GM21619 (cell line): ENCODE measurements at regions not wholly inside any gene's neighbourhood (a gene's known extent, or its start where the extent isn't known, plus 50 kb on each side); places are given as distances from the start of the nearest gene placed in this dataset.
"Not testable (repeated sequence)": the region's sequence is repeated elsewhere in the genome, so short reads cannot be mapped to it uniquely, and the experiment has no call there.

ENCODE experiments used
- ATAC-seq: cut with Tn5 transposase; IDR thresholded peaks from one replicate; pipeline ENCODE4 v1.9.1; 2021; ENCODE audit not compliant: unreplicated experiment

DNA sequence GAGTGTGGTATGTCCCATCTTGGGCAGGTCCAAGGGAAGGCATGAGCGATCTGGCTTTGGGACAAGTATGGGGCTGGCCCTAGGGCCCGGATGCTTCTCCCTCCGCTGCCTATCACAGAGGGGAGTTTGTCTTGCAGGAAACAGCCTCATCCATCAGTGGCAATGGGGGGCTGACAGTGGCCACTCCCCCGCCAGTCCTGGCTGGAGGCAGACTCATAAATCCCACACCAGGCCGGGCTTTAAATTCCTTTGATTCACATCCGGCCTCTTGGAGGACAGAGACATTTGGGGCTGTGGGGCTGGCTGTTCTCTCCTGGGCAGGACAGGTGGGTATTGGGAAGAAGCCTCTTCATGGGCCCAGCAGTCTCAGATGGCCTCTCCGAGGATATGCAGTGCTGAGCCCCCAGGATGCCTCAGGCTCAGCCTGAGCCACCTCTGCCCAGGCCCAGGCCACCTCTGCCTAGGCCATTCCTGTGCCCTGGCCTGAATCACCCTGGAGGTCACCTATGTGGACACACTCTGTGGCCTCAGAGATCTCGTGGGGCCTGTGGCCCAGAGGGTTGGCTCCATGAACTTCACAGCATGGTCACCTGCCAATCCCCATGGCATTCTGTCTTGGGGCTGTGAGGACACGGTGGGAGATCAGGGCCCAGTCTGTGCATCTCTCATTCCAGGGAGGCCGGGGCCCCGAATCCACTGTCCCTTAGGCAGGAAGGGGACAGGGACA, 84.2 kb upstream of the GOLGA6L4 start:
- no peak for ATAC-seq

DNA sequence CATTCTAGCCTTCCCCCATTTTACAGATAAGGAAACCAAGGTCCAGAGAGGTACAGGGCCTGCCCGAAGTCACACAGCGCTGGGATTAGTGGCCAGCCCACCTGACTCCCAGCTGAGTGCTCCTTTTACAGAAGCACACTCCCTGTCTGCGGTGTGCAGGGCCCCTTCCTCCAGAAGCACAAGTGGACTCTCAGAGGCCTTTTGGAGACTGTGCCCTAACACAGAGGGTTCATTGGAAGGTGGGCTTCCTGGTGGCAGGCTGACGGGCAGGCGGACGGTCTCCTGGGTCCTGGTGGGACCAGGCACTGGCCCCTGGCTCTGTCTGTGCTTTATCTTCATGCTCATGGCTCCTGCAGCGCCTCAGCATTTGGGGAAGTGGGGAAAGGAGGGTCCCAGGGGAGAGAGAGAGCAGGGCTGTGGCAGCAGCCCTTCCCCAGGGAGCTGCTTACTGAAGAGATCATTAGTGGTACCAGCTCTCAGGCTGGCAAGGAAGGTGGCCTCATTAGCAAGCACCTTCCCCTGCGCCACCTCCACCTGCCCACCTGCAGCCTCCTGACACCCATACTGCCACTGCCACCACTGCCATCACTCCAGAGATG, 83.1 kb upstream of the GOLGA6L4 start:
- ATAC-seq, result not testable (repeated sequence)

DNA sequence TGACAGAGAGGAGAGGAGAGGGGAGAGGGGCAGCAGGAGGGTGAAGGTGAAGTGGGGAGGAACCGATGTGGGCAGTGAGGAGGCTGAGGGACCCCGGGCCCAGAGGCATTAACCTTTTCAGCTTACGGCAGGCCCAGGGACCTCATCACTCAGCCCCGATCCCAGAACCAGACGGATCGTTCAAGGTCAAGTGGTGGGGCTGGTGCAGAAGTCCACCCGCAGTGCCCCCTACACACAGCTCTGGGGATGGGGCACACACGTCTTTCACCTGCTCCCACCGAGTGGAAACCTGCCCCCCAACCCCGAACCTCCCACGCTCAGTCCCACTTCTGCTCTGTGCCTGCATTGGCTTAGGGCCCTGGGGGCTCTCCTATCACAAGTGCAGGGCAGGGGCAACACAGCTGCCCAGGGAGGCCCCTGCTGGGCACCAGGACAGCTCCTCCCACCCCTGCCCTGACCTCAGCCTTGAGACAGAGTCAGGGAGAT, 81.9 kb upstream of the GOLGA6L4 start:
- ATAC-seq, result not testable (repeated sequence)

DNA sequence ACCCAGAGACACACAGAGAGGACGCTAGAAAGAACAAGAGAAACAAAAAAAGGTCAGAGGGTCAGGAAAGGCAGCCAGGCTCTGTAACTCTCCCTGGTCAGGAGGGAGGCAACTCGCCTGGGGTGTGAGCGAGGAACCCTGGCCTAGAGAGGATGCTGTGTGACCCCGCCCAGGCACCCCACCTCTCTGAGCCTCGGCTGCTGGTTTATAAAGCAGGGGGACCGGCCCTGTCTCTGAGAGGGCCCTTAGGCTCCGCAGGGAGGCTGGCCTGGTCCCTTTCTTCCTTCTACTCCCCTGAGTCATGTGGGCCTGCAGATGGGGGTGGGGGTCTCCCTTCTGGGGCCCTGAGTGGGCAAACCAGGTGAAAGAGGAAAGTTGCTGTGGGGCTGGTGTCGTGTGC, 81.3 kb upstream of the GOLGA6L4 start:
- ATAC-seq, result not testable (repeated sequence)

DNA sequence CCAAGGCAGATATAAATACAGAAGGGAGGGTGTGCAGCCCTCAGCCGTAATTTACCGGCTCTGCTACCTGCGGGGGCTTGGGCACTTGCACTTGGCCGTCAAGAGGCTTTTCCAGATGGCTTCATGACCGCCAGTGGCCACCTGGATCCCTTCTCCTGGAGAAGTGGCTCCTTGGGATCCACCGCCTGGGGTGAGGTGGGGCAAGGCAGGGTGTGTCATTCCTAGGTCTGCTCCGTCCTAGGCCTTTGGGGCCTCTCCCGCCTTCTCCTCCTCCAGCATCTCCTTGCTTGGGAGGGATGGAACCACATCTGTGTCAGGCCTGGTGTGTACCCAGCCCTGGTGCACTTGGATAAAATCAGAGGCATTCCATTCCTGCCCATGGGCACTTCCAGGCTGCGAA, 80.8 kb upstream of the GOLGA6L4 start:
- not testable (repeated sequence) for ATAC-seq

DNA sequence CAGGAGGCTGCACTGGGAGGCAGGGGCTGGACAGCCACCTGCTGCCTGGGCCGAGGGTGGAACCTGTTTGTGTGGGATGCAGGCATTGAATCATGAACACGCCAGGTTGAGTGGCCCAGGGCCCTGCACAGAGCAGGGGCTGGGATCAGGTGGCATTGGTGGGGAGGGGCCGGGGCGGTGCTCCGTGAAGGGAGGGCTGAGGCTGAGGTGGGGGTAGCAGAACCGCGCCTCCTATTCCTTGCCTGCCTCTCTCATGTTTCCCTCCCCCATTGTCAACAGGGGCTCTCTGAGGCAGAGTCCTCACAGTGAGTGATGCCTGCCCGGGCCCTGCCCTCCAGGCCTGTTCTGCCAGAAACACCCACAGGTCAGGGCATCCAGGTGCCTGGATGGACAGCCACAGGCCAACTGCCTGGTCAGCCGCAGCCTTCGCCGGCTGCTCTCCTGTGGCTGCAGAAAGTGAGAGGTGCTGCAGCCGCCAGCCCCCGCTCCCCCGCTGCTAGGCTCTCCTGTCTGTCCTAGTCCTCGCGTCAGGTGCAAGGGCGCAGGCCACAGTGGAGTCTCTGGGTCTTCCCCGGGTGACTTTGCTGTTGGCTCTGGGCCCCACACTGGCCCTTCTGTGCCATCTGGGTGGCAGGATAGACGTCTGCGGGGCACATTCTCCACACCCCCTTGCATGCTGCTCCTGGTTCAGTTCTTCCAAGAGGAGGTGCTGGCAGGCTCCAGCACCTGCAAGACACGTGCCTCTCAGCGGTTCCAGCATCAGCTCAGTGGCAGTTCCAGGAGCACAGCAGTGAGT, 79.6 kb upstream of the GOLGA6L4 start:
- ATAC-seq, result not testable (repeated sequence)

DNA sequence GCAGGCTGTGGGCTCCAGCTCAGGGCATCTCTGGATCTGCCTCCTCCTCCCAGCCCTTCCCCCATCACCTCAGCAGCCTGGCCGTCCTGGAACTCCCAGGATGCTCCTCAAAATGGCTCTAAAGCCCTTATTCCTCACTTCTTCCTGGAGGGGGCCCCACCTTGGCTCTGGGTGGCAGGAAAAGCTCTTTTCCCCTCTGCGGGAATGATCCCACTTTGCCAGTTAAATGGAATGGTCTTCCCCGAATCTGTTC, 79.1 kb upstream of the GOLGA6L4 start:
- not testable (repeated sequence) for ATAC-seq

DNA sequence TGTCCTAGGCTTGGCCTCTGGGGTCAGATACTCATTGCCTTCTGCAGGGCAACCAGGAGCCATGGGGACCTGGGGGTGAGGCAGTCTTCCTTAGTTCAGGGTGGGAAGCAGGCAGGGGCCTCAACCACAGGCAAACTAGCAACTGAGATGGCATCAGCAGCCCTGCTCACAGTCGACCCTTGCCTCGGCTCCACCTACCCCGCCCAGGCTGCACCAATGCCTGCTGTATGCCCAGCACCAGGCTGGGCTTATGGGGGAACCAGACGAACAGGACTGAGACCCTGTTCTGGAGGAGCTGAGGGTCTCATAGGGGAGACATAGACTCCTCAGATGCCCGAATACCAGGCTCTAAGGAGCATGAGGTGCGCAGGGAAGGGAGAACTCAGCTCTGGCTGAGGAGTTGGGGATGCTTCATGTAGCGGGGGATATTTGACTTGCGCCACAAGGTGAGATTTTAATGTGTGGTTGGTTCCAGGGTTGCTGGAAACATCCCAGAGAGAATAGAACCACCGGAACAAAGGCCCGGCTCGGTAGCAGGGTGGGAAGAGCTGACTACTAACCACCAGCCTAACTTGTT, 78.4 kb upstream of the GOLGA6L4 start:
- ATAC-seq, result not testable (repeated sequence)

DNA sequence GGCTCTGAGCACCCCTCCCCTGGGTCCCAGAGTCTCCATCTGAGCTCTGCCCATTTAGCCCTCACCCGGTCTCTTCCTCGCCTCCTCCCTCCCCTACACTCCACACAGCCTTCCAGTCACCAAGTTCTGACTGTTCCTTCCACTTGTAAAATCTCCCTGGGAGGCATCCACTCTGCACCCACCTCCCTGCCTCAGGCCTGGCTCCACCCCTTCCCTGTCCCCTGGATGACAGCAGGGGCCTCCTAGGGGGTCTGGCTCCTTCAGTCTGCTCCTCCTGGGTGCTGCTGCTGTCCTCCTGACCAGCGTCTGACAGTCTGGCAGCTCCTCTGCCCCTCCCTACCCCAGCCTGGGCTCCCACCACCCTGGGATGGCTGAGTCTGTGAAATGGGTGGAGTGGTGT, 77.7 kb upstream of the GOLGA6L4 start:
- not testable (repeated sequence) for ATAC-seq

DNA sequence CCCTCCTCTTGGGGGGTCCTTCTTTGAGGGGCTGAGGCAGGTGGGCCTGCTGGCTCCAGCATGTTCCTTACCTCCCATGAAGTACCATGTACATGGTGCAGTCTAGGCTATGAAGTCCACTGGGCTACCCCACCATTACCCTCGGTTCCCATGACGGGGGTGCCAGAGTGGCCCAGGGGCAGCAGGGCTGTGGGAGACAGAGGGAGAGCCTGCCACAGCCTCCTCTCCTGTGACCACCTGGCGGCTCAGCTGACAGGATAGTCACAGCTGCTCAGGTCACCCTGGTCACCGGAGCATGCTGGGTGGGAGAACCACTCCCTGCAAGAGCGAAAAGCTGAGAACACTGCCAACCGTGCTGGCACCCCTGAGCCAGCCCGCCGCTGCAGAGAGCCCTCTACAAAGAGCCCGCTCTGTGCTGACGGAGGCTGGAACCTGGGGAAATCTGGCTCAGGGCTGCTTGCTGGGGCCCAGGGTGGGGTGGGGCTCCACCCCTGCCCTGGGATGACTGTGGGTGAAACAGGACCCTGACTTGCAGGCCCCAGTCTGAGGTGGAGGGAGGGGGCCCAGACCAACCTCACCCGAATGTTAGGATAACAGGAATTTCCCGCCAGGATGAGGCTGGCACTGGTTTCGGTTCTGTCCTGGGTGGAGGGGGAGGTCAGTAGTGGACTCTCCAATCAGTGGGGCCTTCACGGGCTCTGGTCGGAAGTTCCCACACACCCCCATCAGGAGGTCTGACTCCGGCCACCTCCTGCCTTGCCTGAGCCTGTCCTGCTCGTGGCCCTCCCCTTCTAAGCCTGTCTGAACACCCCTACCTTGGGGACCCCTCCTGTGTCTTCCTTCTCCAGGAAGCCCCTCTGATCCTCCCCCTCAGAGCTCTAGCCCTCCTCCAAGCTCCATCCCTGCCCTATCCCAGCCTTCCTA, 76.0 kb upstream of the GOLGA6L4 start:
- ATAC-seq, result not testable (repeated sequence)

DNA sequence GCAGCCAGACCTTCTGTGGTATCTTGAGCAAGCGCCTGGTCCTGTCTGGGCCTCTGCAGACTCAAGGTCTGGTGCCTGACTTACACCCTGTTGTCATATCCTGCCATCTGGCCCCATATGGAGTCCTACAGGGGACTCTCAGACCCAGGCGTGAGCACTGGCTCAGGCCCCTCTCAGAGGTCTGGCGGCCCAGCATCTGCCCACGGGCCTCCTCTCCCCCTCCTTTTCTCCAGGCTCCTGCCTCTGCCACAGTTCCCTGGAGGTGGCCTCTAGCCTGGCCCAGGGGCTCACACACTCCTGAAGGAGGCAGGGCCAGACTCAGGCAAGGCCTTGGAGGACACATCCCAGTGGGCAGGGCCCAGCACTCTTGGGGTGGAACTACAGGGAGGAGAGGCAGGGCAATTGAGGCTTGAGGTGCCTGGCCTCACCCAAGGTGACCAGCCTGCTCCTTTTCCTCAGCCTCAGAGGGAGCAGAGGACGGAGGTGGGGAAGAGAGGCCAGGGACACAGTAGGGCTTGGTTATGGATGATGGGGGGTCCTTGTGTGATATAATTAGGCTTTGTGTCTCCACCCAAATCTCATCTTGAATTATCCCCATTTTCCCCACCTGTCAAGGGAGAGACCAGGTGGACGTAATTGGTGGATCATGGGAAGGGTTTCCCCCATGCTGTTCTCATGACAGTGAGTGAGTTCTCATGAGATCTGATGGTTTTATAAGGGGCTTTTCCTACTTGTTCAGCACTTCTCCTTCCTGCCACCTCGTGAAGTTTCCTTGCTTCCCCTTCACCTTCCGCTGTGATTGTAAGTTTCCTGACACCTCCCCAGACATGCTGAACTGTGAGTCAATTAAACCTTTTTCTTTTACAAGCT, 70.9 kb upstream of the GOLGA6L4 start:
- not testable (repeated sequence) for ATAC-seq

DNA sequence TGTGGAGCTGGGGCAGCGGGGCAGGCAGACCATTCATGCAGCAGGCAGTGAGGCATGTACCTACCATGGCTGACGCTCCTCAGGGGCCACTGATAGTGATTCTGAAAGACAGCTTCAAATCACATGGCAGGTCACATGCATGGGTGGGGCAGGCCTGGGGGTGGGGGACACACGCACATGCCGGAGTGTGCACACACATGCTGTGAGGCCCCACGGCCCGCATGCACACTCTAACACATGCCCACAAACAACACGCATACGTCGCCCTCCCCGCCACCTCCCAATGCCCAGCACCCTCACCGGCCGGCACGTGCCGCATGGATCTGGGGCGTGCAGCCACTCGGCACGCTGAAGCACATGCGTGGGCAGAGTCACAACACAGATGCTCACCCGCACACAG, 65.5 kb upstream of the GOLGA6L4 start:
- ATAC-seq, result not testable (repeated sequence)

DNA sequence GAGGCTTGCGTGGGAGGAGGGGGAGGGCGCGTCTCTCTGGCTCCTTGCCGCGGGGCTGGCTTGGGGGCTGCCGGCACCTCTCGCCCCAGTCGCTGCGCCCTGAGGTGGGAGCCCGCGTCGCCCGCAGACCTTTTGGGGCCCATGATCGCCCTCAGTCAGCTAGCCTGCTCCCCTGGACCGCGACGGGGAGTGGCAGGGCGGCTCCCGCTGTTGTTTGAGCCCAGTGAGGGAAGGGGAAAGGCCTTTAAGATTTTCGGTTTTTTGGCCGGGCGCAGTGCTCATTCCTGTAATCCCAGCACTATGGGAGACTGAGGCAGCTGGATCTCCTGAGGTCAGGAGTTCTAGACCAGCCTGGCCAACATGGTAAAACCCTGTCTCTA, 62.4 kb upstream of the GOLGA6L4 start:
- ATAC-seq, result not testable (repeated sequence)
